T-helper 1 cell treated with Interleukin-12 subunit alpha and Interleukin-12 subunit beta and Interleukin-4 antibody, amounts not matched to agents 30 ng/mL and 1 ng/mL, for 36 hours (primary cell): ENCODE measurements at regions not wholly inside any gene's neighbourhood (a gene's known extent, or its start where the extent isn't known, plus 50 kb on each side); places are given as distances from the start of the nearest gene placed in this dataset.

ENCODE experiments used
- intact Hi-C: fragments of 100-400 bp; cut with micrococcal nuclease; formaldehyde crosslinking; loops from one replicate; pipeline ENCODE4 v1.15.1; 2024

DNA sequence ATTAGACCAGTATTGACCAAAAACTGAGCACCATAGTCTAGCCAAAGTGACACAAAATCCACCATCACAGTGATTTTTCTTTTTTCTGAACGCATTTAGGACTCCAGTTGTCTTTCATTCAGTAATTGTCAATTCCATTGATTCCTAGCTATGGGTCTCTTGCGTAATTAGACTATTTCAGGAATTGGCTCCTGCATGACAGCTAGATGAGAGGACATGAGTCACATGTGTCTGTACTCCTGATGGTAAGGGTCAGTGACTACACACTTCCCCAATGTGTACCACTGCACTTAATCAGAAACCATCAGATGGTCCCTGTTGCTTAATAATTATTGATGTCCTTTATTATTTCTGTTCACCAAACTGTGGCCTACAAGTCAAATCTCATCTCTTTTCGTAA lies 469.5 kb downstream of the POM121L12 start:
- intact Hi-C loops = no loop called here

DNA sequence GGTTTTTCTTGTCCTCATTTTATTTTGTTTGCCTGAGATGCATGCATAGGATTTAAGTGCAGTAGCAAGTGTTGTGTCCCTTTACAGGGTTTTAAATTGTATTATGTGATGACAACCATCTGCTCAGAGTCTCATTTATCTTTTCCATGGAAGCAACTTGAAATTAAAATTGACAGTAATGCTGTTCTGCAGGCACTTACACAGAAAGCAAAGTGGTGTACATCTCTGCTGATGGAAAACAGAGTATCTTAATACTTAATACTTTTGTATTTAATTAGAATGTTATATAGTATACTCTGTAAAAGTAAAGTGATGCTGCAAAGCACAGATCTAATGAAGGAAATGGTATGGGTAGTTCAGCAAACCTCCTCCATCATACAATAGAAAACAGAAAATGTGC lies 482.9 kb downstream of the POM121L12 start:
- intact Hi-C loops = no loop called here

GRCh38 chr7:53520841-53521240 lies 485.4 kb downstream of the POM121L12 start:
- intact Hi-C loops = no loop called here

- intact Hi-C loops = loop anchor here (2.0 kb wide), 1 partner anchor 15 kb away; no protein-coding TSS in a partner anchor
These were observed 486.3 kb downstream of the POM121L12 start for GRCh38 chr7:53521638-53522184.

- intact Hi-C loops = no loop called here
These were observed 504.1 kb downstream of the POM121L12 start for GRCh38 chr7:53539558-53539957.

GRCh38 chr7:53541475-53541874 lies 506.0 kb downstream of the POM121L12 start:
- intact Hi-C loops = no loop called here

DNA sequence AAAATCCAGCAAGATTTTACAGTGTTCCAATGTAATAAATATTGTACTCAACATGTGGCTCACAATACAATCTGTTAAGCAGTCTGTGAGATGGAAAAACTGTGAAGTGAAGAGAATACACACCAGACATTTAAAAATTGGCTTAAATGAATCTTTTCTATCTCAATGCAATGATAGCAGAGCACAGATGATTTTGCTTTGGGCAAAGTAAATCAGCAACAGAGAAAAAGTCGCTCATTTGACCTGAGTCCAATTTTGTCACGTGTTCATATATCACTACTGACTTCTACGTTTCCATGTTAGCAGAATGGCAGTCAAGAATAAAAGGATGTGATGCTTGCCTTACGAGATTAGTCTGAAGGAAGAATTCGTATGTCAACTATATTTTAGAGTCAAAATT lies 506.7 kb downstream of the POM121L12 start:
- intact Hi-C loops = no loop called here
